A549 (cell line): ENCODE measurements at regions not wholly inside any gene's neighbourhood (a gene's known extent, or its start where the extent isn't known, plus 50 kb on each side); places are given as distances from the start of the nearest gene placed in this dataset.

Experiments
- CEBPB ChIP-seq, 2 experiments: fragments of >200 bp in 1 of 2; sonication (Bioruptor Twin) in 1 of 2; formaldehyde crosslinking in 1 of 2; IDR thresholded peaks; 2 replicates each; pipeline ENCODE4 v1.6.1; 2012 to 2016
- CTCF ChIP-seq: fragments of >200 bp; sonication (Bioruptor Twin); formaldehyde crosslinking; IDR thresholded peaks from 3 replicates; pipeline ENCODE4 v1.5.1; 2016
- ELK1 ChIP-seq: fragments of 150-350 bp; IDR thresholded peaks from 2 replicates; pipeline ENCODE4 v1.6.1; 2014; ENCODE audit warnings: low read depth, mild to moderate bottlenecking, low read length
- EP300 ChIP-seq, 2 experiments: fragments of >200 bp; sonication (Bioruptor Twin); formaldehyde crosslinking; IDR thresholded peaks; 2 replicates in 1 of 2; 3 replicates in 1 of 2; pipeline ENCODE4 v1.6.1; 2016 to 2017
- NR3C1 ChIP-seq: fragments of >200 bp; sonication (Bioruptor Twin); formaldehyde crosslinking; IDR thresholded peaks from 3 replicates; pipeline ENCODE4 v1.6.1; 2017

- TF ChIP-seq NR3C1 = no peak
- no peak for TF ChIP-seq EP300 (IDR thresholded peaks at IDR 0.05)
- no peak for TF ChIP-seq CEBPB (IDR thresholded peaks at IDR 0.05)
- no peak for TF ChIP-seq ELK1
- TF ChIP-seq CTCF = peak; percentile 83
These were observed 147.6 kb upstream of the CAMK1G start for GRCh38 chr1:209435654-209436566.
